Natural killer cell (primary cell): ENCODE measurements at regions not wholly inside any gene's neighbourhood (a gene's known extent, or its start where the extent isn't known, plus 50 kb on each side); places are given as distances from the start of the nearest gene placed in this dataset.

Experiments
- ATAC-seq, 3 donors: fragments of 150-1000 bp in 2 of 3; fragments of 200-7000 bp in 1 of 3; cut with Tn5 transposase; 1 replicate in 1 of 3; 2 replicates in 2 of 3; pipeline ENCODE4 v1.10.0; 2021; ENCODE audit warnings: mild to moderate bottlenecking in 2 of 3, moderate library complexity in 2 of 3
- DNase-seq, 2 donors: peaks; one replicate each; pipeline versions ENCODE4 v3.0.0 to v3.0.0-alpha.2; 2013 to 2021; ENCODE audit warnings: mixed read lengths in 1 of 2
- H3K27ac ChIP-seq: one replicate; pipeline ENCODE4 v1.5.1; 2013; ENCODE audit warnings: mild to moderate bottlenecking, low read length
- H3K27me3 ChIP-seq: one replicate; pipeline ENCODE4 v1.6.1; 2013; ENCODE audit warnings: low read length; ENCODE audit not compliant: control insufficient read depth, insufficient read depth
- H3K36me3 ChIP-seq: one replicate; pipeline ENCODE4 v1.6.1; 2013; ENCODE audit warnings: low read length; ENCODE audit not compliant: control insufficient read depth, insufficient read depth
- H3K4me1 ChIP-seq: one replicate; pipeline ENCODE4 v1.6.1; 2013; ENCODE audit warnings: low read length; ENCODE audit not compliant: control insufficient read depth, insufficient read depth
- H3K4me3 ChIP-seq: one replicate; pipeline ENCODE4 v1.5.1; 2013; ENCODE audit warnings: low read length
- H3K9me3 ChIP-seq: one replicate; pipeline ENCODE4 v1.6.1; 2013; ENCODE audit warnings: low read length; ENCODE audit not compliant: control insufficient read depth, insufficient read depth
- H3K27ac Mint-ChIP-seq, 2 donors: one replicate each; pipeline ENCODE4 v1.8.0; 2022; ENCODE audit warnings: mild to moderate bottlenecking in 2 of 2, mixed read lengths in 2 of 2, moderate library complexity in 1 of 2
- H3K27me3 Mint-ChIP-seq, 2 donors: one replicate each; pipeline ENCODE4 v1.8.0; 2022; ENCODE audit warnings: low read depth in 2 of 2, mixed read lengths in 2 of 2
- H3K36me3 Mint-ChIP-seq: one replicate; pipeline ENCODE4 v1.8.0; 2022; ENCODE audit warnings: mixed read lengths
- H3K4me1 Mint-ChIP-seq, 2 donors: one replicate each; pipeline ENCODE4 v1.8.0; 2022; ENCODE audit warnings: mixed read lengths in 2 of 2
- H3K4me3 Mint-ChIP-seq: one replicate; pipeline ENCODE4 v1.8.0; 2022; ENCODE audit warnings: mild to moderate bottlenecking, moderate library complexity, mixed read lengths
- H3K9me3 Mint-ChIP-seq, 2 donors: one replicate each; pipeline ENCODE4 v1.8.0; 2022; ENCODE audit warnings: mixed read lengths in 2 of 2
- WGBS: methylation state at CpG from one replicate; pipeline ENCODE4 v1.1.7; 2013; ENCODE audit warnings: missing lambda C conversion rate; ENCODE audit not compliant: insufficient coverage; 5-methylcytosine and 5-hydroxymethylcytosine counted together
- intact Hi-C: fragments of 100-400 bp; cut with micrococcal nuclease; formaldehyde crosslinking; loops from one replicate; pipeline ENCODE4 v1.14.2; 2022
- TF ChIP-seq, protein P1 (sequence below): fragments of 200-600 bp; IDR thresholded peaks from one replicate; pipeline ENCODE4 v1.8.0; 2022; ENCODE audit warnings: antibody characterized with exemption

DNA sequence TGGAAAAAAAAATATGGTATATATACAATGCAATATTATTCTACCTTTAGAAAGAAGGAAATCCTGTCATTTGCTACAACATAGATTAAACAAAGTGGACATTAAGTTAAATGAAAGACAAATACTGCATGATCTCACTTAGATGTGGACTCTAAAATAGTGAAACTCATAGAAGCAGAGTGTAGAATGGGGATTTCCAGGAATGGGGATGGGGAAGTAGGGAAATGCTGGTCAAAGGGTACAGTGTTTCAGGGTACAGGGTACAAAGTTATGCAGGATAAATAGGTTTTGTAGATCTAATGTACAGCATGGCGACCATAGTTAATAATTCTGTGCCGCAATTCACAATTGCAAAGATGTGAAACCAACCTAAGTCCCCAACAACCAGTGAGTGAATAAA lies 385.5 kb downstream of the SFMBT2 start:
- no CpG with 5 or more reads among the region's 2 CpGs for WGBS
- H3K4me3 Mint-ChIP-seq, result no peak overlapping the region
- ATAC-seq, result no peak
- Histone ChIP-seq H3K9me3 (peaks cover 5% of the 10 kb centered on the region), H3K27ac (no peak overlapping the region), H3K4me1 (peaks cover 28% of the 10 kb centered on the region), H3K27me3 (no peaks in the 10 kb centered on the region), H3K4me3 (no peak overlapping the region), H3K36me3 (no peaks in the 10 kb centered on the region)
- peak overlapping the region in 1 of 2 donors; percentile 11 for H3K27ac Mint-ChIP-seq
- H3K36me3 Mint-ChIP-seq, result peaks cover 13% of the 10 kb centered on the region
- intact Hi-C loops, result no loop called here
- H3K4me1 Mint-ChIP-seq, result peaks cover 61 to 64% of the 10 kb centered on the region in 2 donors
- TF ChIP-seq, protein P1, sequence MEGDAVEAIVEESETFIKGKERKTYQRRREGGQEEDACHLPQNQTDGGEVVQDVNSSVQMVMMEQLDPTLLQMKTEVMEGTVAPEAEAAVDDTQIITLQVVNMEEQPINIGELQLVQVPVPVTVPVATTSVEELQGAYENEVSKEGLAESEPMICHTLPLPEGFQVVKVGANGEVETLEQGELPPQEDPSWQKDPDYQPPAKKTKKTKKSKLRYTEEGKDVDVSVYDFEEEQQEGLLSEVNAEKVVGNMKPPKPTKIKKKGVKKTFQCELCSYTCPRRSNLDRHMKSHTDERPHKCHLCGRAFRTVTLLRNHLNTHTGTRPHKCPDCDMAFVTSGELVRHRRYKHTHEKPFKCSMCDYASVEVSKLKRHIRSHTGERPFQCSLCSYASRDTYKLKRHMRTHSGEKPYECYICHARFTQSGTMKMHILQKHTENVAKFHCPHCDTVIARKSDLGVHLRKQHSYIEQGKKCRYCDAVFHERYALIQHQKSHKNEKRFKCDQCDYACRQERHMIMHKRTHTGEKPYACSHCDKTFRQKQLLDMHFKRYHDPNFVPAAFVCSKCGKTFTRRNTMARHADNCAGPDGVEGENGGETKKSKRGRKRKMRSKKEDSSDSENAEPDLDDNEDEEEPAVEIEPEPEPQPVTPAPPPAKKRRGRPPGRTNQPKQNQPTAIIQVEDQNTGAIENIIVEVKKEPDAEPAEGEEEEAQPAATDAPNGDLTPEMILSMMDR, result no peak
- DNase-seq, result no peak
- peaks cover 8 to 11% of the 10 kb centered on the region in 2 donors for H3K9me3 Mint-ChIP-seq
- no peaks in the 10 kb centered on the region for H3K27me3 Mint-ChIP-seq

DNA sequence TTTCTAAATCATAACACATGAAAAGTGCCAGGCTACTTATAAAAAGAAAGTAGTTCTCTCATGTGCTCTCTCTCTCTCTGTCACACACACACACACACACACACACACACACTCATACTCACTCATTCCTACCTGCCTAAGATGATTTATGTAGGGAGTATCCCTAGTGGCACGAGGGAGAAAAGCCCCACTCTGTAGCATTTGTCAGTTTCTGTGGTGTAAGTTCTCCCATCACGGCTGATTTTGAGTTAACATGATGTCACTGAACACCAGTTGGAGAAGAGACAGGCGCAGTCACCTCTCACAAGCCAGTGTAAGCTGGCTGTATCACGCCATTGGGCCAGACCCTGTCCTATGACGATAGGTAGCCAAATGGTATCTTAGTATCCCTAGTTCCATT lies 395.4 kb downstream of the SFMBT2 start:
- Mint-ChIP-seq H3K9me3 (peaks cover 2 to 3% of the 10 kb centered on the region in 2 donors), H3K27me3 (no peaks in the 10 kb centered on the region), H3K27ac (peak overlapping the region in 1 of 2 donors; percentile 51), H3K36me3 (peaks cover 13% of the 10 kb centered on the region), H3K4me3 (no peak overlapping the region), H3K4me1 (peaks cover 23 to 35% of the 10 kb centered on the region in 2 donors)
- WGBS, result 90% methylated on average over 5 of the region's 5 CpGs
- H3K9me3 ChIP-seq, result no peaks in the 10 kb centered on the region
- TF ChIP-seq, protein P1, result no peak
- no peaks in the 10 kb centered on the region for H3K36me3 ChIP-seq
- H3K27me3 ChIP-seq, result no peaks in the 10 kb centered on the region
- intact Hi-C loops, result no loop called here
- no peak overlapping the region for H3K27ac ChIP-seq
- DNase-seq (no peak), ATAC-seq (no peak)
- H3K4me3 ChIP-seq, result no peak overlapping the region
- no peaks in the 10 kb centered on the region for H3K4me1 ChIP-seq

DNA sequence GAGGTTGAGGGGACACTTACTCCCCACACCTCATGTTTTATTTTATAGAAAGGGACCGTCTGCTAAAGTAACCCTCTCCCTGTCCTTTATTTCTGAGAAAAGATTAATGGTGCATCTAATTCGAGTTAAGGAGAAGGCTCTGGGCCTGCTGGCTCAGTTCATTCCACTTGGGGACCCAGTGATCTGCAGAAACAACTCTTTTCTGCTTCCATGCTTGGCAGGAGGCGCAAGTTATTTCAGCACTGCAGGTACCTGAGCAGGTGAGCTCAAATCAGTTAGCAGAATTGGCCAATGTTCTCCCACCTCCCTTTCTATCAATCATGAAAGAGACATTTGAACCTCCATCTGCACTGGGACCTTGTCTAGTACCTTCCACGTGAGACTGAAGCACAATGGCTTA lies 396.1 kb downstream of the SFMBT2 start:
- peaks cover 2 to 3% of the 10 kb centered on the region in 2 donors for H3K9me3 Mint-ChIP-seq
- intact Hi-C loops, result no loop called here
- WGBS, result 88% methylated on average over 4 of the region's 4 CpGs
- H3K4me3 ChIP-seq, result no peak overlapping the region
- H3K9me3 ChIP-seq, result no peaks in the 10 kb centered on the region
- no peak overlapping the region for H3K4me3 Mint-ChIP-seq
- peaks cover 27 to 40% of the 10 kb centered on the region in 2 donors for H3K4me1 Mint-ChIP-seq
- no peak for ATAC-seq
- peaks cover 14% of the 10 kb centered on the region for H3K36me3 Mint-ChIP-seq
- no peak overlapping the region for H3K27ac Mint-ChIP-seq
- H3K27me3 Mint-ChIP-seq, result no peaks in the 10 kb centered on the region
- H3K27me3 ChIP-seq, result no peaks in the 10 kb centered on the region
- H3K36me3 ChIP-seq, result no peaks in the 10 kb centered on the region
- H3K4me1 ChIP-seq, result no peaks in the 10 kb centered on the region
- DNase-seq, result no peak
- H3K27ac ChIP-seq, result no peak overlapping the region
- TF ChIP-seq, protein P1, result no peak

DNA sequence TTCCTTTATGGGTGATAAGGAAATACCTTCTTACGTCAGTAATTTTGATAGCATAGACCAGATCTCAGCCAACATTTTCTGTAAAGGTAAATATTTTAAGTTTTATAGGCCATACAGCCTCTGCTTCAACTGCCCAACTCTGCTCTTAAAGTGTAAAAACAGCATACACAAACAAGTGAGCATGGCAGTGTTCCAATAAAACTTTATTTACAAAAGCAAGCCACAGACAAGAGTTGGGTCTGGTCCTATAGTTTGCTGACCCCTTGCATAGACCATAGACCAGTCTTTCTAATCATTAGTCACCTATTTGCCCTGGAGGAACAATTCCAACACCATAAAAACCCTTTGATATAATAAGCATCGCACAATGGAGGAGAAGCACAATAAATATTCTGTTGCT lies 398.8 kb downstream of the SFMBT2 start:
- no peak overlapping the region for H3K4me3 Mint-ChIP-seq
- TF ChIP-seq, protein P1, result no peak
- ATAC-seq (no peak), DNase-seq (no peak)
- peaks cover 25 to 27% of the 10 kb centered on the region in 2 donors for H3K4me1 Mint-ChIP-seq
- no peaks in the 10 kb centered on the region for H3K9me3 Mint-ChIP-seq
- Histone ChIP-seq H3K27ac (no peak overlapping the region), H3K9me3 (no peaks in the 10 kb centered on the region), H3K36me3 (no peaks in the 10 kb centered on the region), H3K4me1 (no peaks in the 10 kb centered on the region), H3K27me3 (no peaks in the 10 kb centered on the region), H3K4me3 (no peak overlapping the region)
- intact Hi-C loops, result no loop called here
- peaks cover 7% of the 10 kb centered on the region for H3K36me3 Mint-ChIP-seq
- no peak overlapping the region for H3K27ac Mint-ChIP-seq
- WGBS, result 80% methylated on average over 2 of the region's 2 CpGs
- no peaks in the 10 kb centered on the region for H3K27me3 Mint-ChIP-seq
